ENCODE measurements at regions not wholly inside any gene's neighbourhood (a gene's known extent, or its start where the extent isn't known, plus 50 kb on each side); places are given as distances from the start of the nearest gene placed in this dataset.

- no peaks in the 10 kb centered on the region for H3F3A ChIP-seq (ENCODE audit: insufficient read depth, low read length, poor library complexity, severe bottlenecking)
- no peak overlapping the region for H3K9ac ChIP-seq (ENCODE audit: low read length)
- no peak overlapping the region for H3K4me3 ChIP-seq (ENCODE audit: low read length)
- no peaks in the 10 kb centered on the region for H3K27me3 ChIP-seq (ENCODE audit: insufficient read depth, low read depth, low read length)
- H3K27ac ChIP-seq (ENCODE audit: low read length): no peak overlapping the region
- no peaks in the 10 kb centered on the region for H4K20me1 ChIP-seq (ENCODE audit: insufficient read depth)
- no peaks in the 10 kb centered on the region for H3K9me2 ChIP-seq (ENCODE audit: insufficient read depth, low read length)
- H3K9me3 ChIP-seq (ENCODE audit: low read length): no peaks in the 10 kb centered on the region
- H3K36me3 ChIP-seq (ENCODE audit: insufficient read depth, low read length): no peaks in the 10 kb centered on the region
- H3K4me2 ChIP-seq (ENCODE audit: low read length): no peak overlapping the region
- H2AFZ ChIP-seq (ENCODE audit: low read depth, low read length): no peak overlapping the region
- TF ChIP-seq POLR2AphosphoS5 (IDR thresholded peaks at IDR 0.05): no peak
- TF ChIP-seq REST (IDR thresholded peaks at IDR 0.05; ENCODE audit: borderline replicate concordance): no peak
- TF ChIP-seq RAD21 (conservative IDR thresholded peaks at IDR 0.05): no peak
- no peak for TF ChIP-seq CTCF (IDR thresholded peaks at IDR 0.05; ENCODE audit: poor library complexity, severe bottlenecking)
- H3K79me2 ChIP-seq (replicated peaks; ENCODE audit: insufficient read depth, low read length): no peaks in the 10 kb centered on the region
Measured at GRCh38 chr13:80680786-80681366, 339.9 kb upstream of the SPRY2 start.

- Histone ChIP-seq H4K20me1 (ENCODE audit: insufficient read depth) (no peaks in the 10 kb centered on the region), H3K4me2 (ENCODE audit: low read length) (no peak overlapping the region)
Measured at GRCh38 chr13:80679423-80679822, 338.5 kb upstream of the SPRY2 start.

More at GRCh38 chr13:80679423-80679822, 338.5 kb upstream of the SPRY2 start:
- no peak overlapping the region for H3K4me3 ChIP-seq (ENCODE audit: low read length)
- H3K27me3 ChIP-seq (ENCODE audit: insufficient read depth, low read depth, low read length): no peaks in the 10 kb centered on the region
- H3K79me2 ChIP-seq (replicated peaks; ENCODE audit: insufficient read depth, low read length): no peaks in the 10 kb centered on the region
- TF ChIP-seq MXI1 (conservative IDR thresholded peaks at IDR 0.05; ENCODE audit: poor library complexity, severe bottlenecking) (no peak), RAD21 (conservative IDR thresholded peaks at IDR 0.05) (no peak), TAF1 (IDR thresholded peaks at IDR 0.05; ENCODE audit: low read depth) (no peak), EZH2 (IDR thresholded peaks at IDR 0.05; ENCODE audit: borderline replicate concordance, insufficient read depth, low read length, poor library complexity, severe bottlenecking) (no peak), POLR2AphosphoS5 (IDR thresholded peaks at IDR 0.05) (no peak), EP300 (conservative IDR thresholded peaks at IDR 0.05; ENCODE audit: poor library complexity, severe bottlenecking) (no peak), CTCF (IDR thresholded peaks at IDR 0.05; ENCODE audit: poor library complexity, severe bottlenecking) (no peak), REST (IDR thresholded peaks at IDR 0.05; ENCODE audit: borderline replicate concordance) (no peak), SMC3 (conservative IDR thresholded peaks at IDR 0.05; ENCODE audit: poor library complexity) (no peak)
- H2AFZ ChIP-seq (ENCODE audit: low read depth, low read length): no peak overlapping the region
- no peaks in the 10 kb centered on the region for H3K9me3 ChIP-seq (ENCODE audit: low read length)
- no peaks in the 10 kb centered on the region for H3K9me2 ChIP-seq (ENCODE audit: insufficient read depth, low read length)
- H3F3A ChIP-seq (ENCODE audit: insufficient read depth, low read length, poor library complexity, severe bottlenecking): no peaks in the 10 kb centered on the region
- H3K27ac ChIP-seq (ENCODE audit: low read length): no peak overlapping the region
- H3K9ac ChIP-seq (ENCODE audit: low read length): no peak overlapping the region
- no peaks in the 10 kb centered on the region for H3K36me3 ChIP-seq (ENCODE audit: insufficient read depth, low read length)
